ENCODE measurements at regions not wholly inside any gene's neighbourhood (a gene's known extent, or its start where the extent isn't known, plus 50 kb on each side); places are given as distances from the start of the nearest gene placed in this dataset.

DNA sequence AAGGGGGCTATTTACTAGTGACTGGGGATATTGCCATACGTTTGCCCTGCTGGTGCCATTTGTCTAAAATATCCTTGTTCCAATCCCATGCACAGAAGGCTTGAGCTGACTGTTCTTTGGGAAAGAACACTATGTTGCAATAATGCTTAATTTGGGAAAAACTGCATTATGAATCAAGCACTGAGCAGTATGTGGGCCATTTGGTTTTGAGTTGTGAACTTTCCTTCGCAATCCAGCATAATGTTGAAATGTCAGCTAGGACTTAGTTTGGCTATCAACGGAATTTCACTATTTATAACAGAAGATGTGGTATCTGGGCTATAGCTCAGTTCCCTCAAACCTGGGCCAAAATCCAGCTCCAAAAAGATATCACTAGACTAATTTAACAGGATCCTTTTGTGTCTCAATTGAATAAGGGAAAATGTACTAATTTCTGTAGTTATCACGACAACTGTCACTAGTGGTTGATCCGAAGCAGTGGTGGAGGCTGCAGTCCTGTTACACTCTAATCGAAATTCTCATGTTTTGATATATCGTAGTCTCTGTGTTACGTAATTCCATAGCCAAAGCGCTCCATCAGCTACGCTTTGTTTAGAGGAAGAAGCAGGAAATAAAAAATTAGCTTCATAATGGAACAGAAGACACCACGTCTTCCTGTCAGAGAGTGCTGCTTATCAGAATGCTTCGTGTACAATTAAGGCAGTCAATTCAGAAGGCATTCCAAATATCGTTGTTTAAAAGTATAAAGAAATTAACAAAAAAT, 686.8 kb upstream of the SALL3 start:
- DNase-seq = no peak
- Histone ChIP-seq H3K27me3 (ENCODE audit: control insufficient read depth, insufficient read depth, low read length) (no peaks in the 10 kb centered on the region), H3K9me3 (ENCODE audit: control insufficient read depth in 2 of 2, low read length in 2 of 2) (peaks cover 0 to under 1% of the 10 kb centered on the region in 2 experiments), H3K4me3 (ENCODE audit: low read depth, low read length) (no peak overlapping the region), H3K27ac (ENCODE audit: insufficient read depth, low read length, poor library complexity, severe bottlenecking) (no peak overlapping the region), H3K4me1 (ENCODE audit: control insufficient read depth, insufficient read depth, low read length, poor library complexity, severe bottlenecking) (no peaks in the 10 kb centered on the region), H3K36me3 (ENCODE audit: control insufficient read depth, insufficient read depth, low read length) (no peaks in the 10 kb centered on the region)
- H3K4me1 Mint-ChIP-seq = no peaks in the 10 kb centered on the region
- H3K27me3 Mint-ChIP-seq = no peaks in the 10 kb centered on the region
- no peak overlapping the region for H3K4me3 Mint-ChIP-seq
- H3K36me3 Mint-ChIP-seq = no peaks in the 10 kb centered on the region
- no peak overlapping the region for H3K27ac Mint-ChIP-seq
- ATAC-seq (ENCODE audit: low read depth in 2 of 2) = no peak
- H3K9me3 Mint-ChIP-seq = peaks cover 0 to 8% (median 3%) of the 10 kb centered on the region in 7 donors

DNA sequence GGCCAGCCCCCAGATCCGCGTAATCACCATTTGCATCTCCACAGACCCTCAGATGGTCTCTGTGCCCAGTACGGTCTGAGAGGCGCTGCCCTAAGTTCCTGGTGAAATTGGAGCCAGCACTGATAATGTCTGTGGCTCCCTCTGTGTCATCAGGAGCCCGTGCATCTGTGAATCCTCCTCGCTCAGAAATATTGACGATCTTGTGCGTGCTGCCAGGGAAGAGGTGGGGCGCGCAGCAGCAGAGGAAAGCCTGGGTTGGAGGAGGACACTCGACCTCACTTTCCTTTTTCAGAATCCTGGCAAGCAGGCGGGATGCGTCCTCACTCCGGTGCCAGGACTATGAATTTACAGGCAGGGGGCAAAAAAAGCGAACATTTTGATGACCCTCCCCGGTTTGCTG, 686.1 kb upstream of the SALL3 start:
- no peak overlapping the region for H3K27ac Mint-ChIP-seq
- no peak for ATAC-seq (ENCODE audit: low read depth in 2 of 2)
- no peaks in the 10 kb centered on the region for H3K27me3 ChIP-seq (ENCODE audit: control insufficient read depth, insufficient read depth, low read length)

GRCh38 chr18:78293940-78294541, 685.6 kb upstream of the SALL3 start:
- no peak for DNase-seq
- no peaks in the 10 kb centered on the region for H3K4me1 ChIP-seq (ENCODE audit: control insufficient read depth, insufficient read depth, low read length, poor library complexity, severe bottlenecking)
- H3K4me1 Mint-ChIP-seq = no peaks in the 10 kb centered on the region
- H3K4me3 Mint-ChIP-seq = no peak overlapping the region
- ATAC-seq (ENCODE audit: low read depth in 2 of 2) = no peak
- no peak overlapping the region for H3K27ac Mint-ChIP-seq
- H3K27me3 ChIP-seq (ENCODE audit: control insufficient read depth, insufficient read depth, low read length) = no peaks in the 10 kb centered on the region
- H3K27me3 Mint-ChIP-seq = no peaks in the 10 kb centered on the region
- peaks cover 0 to 3% of the 10 kb centered on the region in 2 experiments for H3K9me3 ChIP-seq (ENCODE audit: control insufficient read depth in 2 of 2, low read length in 2 of 2)
- peaks cover 0 to 7% (median 1%) of the 10 kb centered on the region in 7 donors for H3K9me3 Mint-ChIP-seq
- no peaks in the 10 kb centered on the region for H3K36me3 ChIP-seq (ENCODE audit: control insufficient read depth, insufficient read depth, low read length)
- H3K4me3 ChIP-seq (ENCODE audit: low read depth, low read length) = no peak overlapping the region
- H3K36me3 Mint-ChIP-seq = no peaks in the 10 kb centered on the region
- no peak overlapping the region for H3K27ac ChIP-seq (ENCODE audit: insufficient read depth, low read length, poor library complexity, severe bottlenecking)

More for the DNA sequence above, 686.1 kb upstream of the SALL3 start:
- Histone ChIP-seq H3K4me1 (ENCODE audit: control insufficient read depth, insufficient read depth, low read length, poor library complexity, severe bottlenecking) (no peaks in the 10 kb centered on the region), H3K27ac (ENCODE audit: insufficient read depth, low read length, poor library complexity, severe bottlenecking) (no peak overlapping the region), H3K4me3 (ENCODE audit: low read depth, low read length) (no peak overlapping the region), H3K36me3 (ENCODE audit: control insufficient read depth, insufficient read depth, low read length) (no peaks in the 10 kb centered on the region), H3K9me3 (ENCODE audit: control insufficient read depth in 2 of 2, low read length in 2 of 2) (peaks cover 0 to 1% of the 10 kb centered on the region in 2 experiments)
- H3K27me3 Mint-ChIP-seq = no peaks in the 10 kb centered on the region
- peaks cover 0 to 7% (median 4%) of the 10 kb centered on the region in 7 donors for H3K9me3 Mint-ChIP-seq
- H3K36me3 Mint-ChIP-seq = no peaks in the 10 kb centered on the region
- DNase-seq = no peak
- H3K4me3 Mint-ChIP-seq = no peak overlapping the region
- H3K4me1 Mint-ChIP-seq = no peaks in the 10 kb centered on the region

GRCh38 chr18:78295262-78295661, 684.4 kb upstream of the SALL3 start:
- Histone ChIP-seq H3K36me3 (ENCODE audit: control insufficient read depth, insufficient read depth, low read length) (no peaks in the 10 kb centered on the region), H3K27ac (ENCODE audit: insufficient read depth, low read length, poor library complexity, severe bottlenecking) (no peak overlapping the region), H3K4me1 (ENCODE audit: control insufficient read depth, insufficient read depth, low read length, poor library complexity, severe bottlenecking) (no peaks in the 10 kb centered on the region), H3K27me3 (ENCODE audit: control insufficient read depth, insufficient read depth, low read length) (no peaks in the 10 kb centered on the region), H3K9me3 (ENCODE audit: control insufficient read depth in 2 of 2, low read length in 2 of 2) (peaks cover 0 to 3% of the 10 kb centered on the region in 2 experiments), H3K4me3 (ENCODE audit: low read depth, low read length) (no peak overlapping the region)
- Mint-ChIP-seq H3K36me3 (no peaks in the 10 kb centered on the region), H3K9me3 (peaks cover 0 to 7% (median 1%) of the 10 kb centered on the region in 7 donors), H3K27me3 (no peaks in the 10 kb centered on the region), H3K4me1 (no peaks in the 10 kb centered on the region), H3K4me3 (no peak overlapping the region), H3K27ac (no peak overlapping the region)
- no peak for ATAC-seq (ENCODE audit: low read depth in 2 of 2)
- no peak for DNase-seq

DNA sequence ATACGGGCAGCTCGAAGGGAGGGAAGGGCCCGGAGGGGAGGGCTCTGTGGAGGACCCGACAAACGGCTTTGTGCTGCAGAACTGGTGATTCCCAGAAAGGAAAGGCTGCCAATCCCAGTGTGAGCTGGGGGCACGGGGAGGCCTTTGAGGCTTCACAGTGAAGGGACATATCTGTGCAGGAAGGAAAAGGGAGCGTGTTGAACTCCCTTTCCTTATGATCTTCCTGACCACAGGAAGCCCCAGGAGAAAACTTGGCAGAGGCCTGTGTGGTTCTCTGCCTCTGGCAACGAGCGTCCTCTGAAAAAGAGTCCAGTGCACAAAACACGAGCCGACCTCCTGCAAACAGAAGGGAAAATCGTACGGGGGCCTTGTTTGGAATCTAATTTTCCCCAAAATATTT, 683.5 kb upstream of the SALL3 start:
- H3K36me3 ChIP-seq (ENCODE audit: control insufficient read depth, insufficient read depth, low read length) = no peaks in the 10 kb centered on the region
- DNase-seq = no peak
- H3K4me3 ChIP-seq (ENCODE audit: low read depth, low read length) = no peak overlapping the region
- no peak overlapping the region for H3K4me3 Mint-ChIP-seq
- H3K27me3 Mint-ChIP-seq = no peaks in the 10 kb centered on the region
- no peaks in the 10 kb centered on the region for H3K36me3 Mint-ChIP-seq
- H3K27me3 ChIP-seq (ENCODE audit: control insufficient read depth, insufficient read depth, low read length) = no peaks in the 10 kb centered on the region
- peaks cover 0 to 3% of the 10 kb centered on the region in 2 experiments for H3K9me3 ChIP-seq (ENCODE audit: control insufficient read depth in 2 of 2, low read length in 2 of 2)
- H3K9me3 Mint-ChIP-seq = peaks cover 0 to 5% (median 1%) of the 10 kb centered on the region in 7 donors
- no peak overlapping the region for H3K27ac Mint-ChIP-seq
- no peaks in the 10 kb centered on the region for H3K4me1 Mint-ChIP-seq
- H3K27ac ChIP-seq (ENCODE audit: insufficient read depth, low read length, poor library complexity, severe bottlenecking) = no peak overlapping the region
- no peaks in the 10 kb centered on the region for H3K4me1 ChIP-seq (ENCODE audit: control insufficient read depth, insufficient read depth, low read length, poor library complexity, severe bottlenecking)
- ATAC-seq (ENCODE audit: low read depth in 2 of 2) = no peak

GRCh38 chr18:78297048-78297447, 682.6 kb upstream of the SALL3 start:
- Histone ChIP-seq H3K9me3 (ENCODE audit: control insufficient read depth in 2 of 2, low read length in 2 of 2) (peaks cover 0 to 3% of the 10 kb centered on the region in 2 experiments), H3K4me3 (ENCODE audit: low read depth, low read length) (no peak overlapping the region), H3K36me3 (ENCODE audit: control insufficient read depth, insufficient read depth, low read length) (no peaks in the 10 kb centered on the region), H3K27ac (ENCODE audit: insufficient read depth, low read length, poor library complexity, severe bottlenecking) (no peak overlapping the region), H3K4me1 (ENCODE audit: control insufficient read depth, insufficient read depth, low read length, poor library complexity, severe bottlenecking) (no peaks in the 10 kb centered on the region), H3K27me3 (ENCODE audit: control insufficient read depth, insufficient read depth, low read length) (no peaks in the 10 kb centered on the region)
- Mint-ChIP-seq H3K27ac (no peak overlapping the region), H3K9me3 (peaks cover 0 to 1% (median 0%) of the 10 kb centered on the region in 7 donors), H3K36me3 (no peaks in the 10 kb centered on the region), H3K4me3 (no peak overlapping the region), H3K4me1 (no peaks in the 10 kb centered on the region), H3K27me3 (no peaks in the 10 kb centered on the region)
- no peak for ATAC-seq (ENCODE audit: low read depth in 2 of 2)
- DNase-seq = no peak

- peaks cover 0 to 5% (median 0%) of the 10 kb centered on the region in 7 donors for H3K9me3 Mint-ChIP-seq
- H3K4me1 Mint-ChIP-seq = no peaks in the 10 kb centered on the region
Observed at GRCh38 chr18:78303519-78304191, 676.0 kb upstream of the SALL3 start.

More at GRCh38 chr18:78303519-78304191, 676.0 kb upstream of the SALL3 start:
- H3K27me3 Mint-ChIP-seq = no peaks in the 10 kb centered on the region
- H3K4me3 ChIP-seq (ENCODE audit: low read depth, low read length) = no peak overlapping the region
- DNase-seq (no peak), ATAC-seq (ENCODE audit: low read depth in 2 of 2) (no peak)
- H3K36me3 ChIP-seq (ENCODE audit: control insufficient read depth, insufficient read depth, low read length) = no peaks in the 10 kb centered on the region
- H3K27me3 ChIP-seq (ENCODE audit: control insufficient read depth, insufficient read depth, low read length) = no peaks in the 10 kb centered on the region
- no peak overlapping the region for H3K27ac ChIP-seq (ENCODE audit: insufficient read depth, low read length, poor library complexity, severe bottlenecking)
- H3K4me3 Mint-ChIP-seq = no peak overlapping the region
- H3K27ac Mint-ChIP-seq = no peak overlapping the region
- H3K36me3 Mint-ChIP-seq = no peaks in the 10 kb centered on the region
- H3K4me1 ChIP-seq (ENCODE audit: control insufficient read depth, insufficient read depth, low read length, poor library complexity, severe bottlenecking) = no peaks in the 10 kb centered on the region
- peaks cover 0 to under 1% of the 10 kb centered on the region in 2 experiments for H3K9me3 ChIP-seq (ENCODE audit: control insufficient read depth in 2 of 2, low read length in 2 of 2)
